Esophagus squamous epithelium (tissue), 4 donors: ENCODE measurements at regions not wholly inside any gene's neighbourhood (a gene's known extent, or its start where the extent isn't known, plus 50 kb on each side); places are given as distances from the start of the nearest gene placed in this dataset.

Experiments
- CTCF ChIP-seq, 6 experiments: fragments of 450-650 bp in 4 of 6; fragments of 200-600 bp in 2 of 6; sonication (generic) in 2 of 6; IDR thresholded peaks; one replicate each; pipeline ENCODE4 v1.5.1; 2016 to 2019; ENCODE audit warnings: antibody characterized with exemption in 6 of 6, mild to moderate bottlenecking in 4 of 6, moderate library complexity in 4 of 6
- POLR2A ChIP-seq, 4 donors: fragments of 450-650 bp; IDR thresholded peaks; one replicate each; pipeline ENCODE4 v1.6.1; 2017; ENCODE audit warnings: antibody characterized with exemption in 4 of 4, mild to moderate bottlenecking in 4 of 4, moderate library complexity in 3 of 4

DNA sequence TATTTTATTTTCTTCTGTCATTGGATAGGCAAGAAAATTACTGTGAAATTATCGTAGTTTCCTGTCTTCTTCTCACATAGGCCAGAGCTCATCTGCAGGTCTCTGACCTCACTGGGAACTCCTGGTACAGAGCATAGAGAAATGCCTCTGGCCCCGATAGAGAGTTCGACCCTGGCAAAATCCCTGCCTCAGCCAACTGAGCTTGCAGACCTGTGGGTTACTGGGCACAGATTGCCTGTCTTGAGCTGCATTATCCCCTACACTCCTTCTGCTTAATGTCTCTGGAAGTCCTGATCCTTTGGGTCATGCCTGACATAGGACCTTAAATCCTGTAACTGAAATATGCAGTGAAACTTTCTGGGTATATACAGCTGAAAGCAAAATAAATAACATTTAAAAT, 439.3 kb upstream of the CTNND2 start:
- TF ChIP-seq CTCF (IDR thresholded peaks at IDR 0.05), result no peak
- no peak for TF ChIP-seq POLR2A (IDR thresholded peaks at IDR 0.05)
